NCI-H2107 treated with DMSO at 0.1 percent for 48 hours (cell line): ENCODE measurements at regions not wholly inside any gene's neighbourhood (a gene's known extent, or its start where the extent isn't known, plus 50 kb on each side); places are given as distances from the start of the nearest gene placed in this dataset.
"Not testable (repeated sequence)": the region's sequence is repeated elsewhere in the genome, so short reads cannot be mapped to it uniquely, and the experiment has no call there.

ENCODE experiments used
- DNase-seq: peaks from one replicate; lab custom pipeline; 2025; ENCODE audit not compliant: unreplicated experiment; lab: John Stamatoyannopoulos, UW

DNA sequence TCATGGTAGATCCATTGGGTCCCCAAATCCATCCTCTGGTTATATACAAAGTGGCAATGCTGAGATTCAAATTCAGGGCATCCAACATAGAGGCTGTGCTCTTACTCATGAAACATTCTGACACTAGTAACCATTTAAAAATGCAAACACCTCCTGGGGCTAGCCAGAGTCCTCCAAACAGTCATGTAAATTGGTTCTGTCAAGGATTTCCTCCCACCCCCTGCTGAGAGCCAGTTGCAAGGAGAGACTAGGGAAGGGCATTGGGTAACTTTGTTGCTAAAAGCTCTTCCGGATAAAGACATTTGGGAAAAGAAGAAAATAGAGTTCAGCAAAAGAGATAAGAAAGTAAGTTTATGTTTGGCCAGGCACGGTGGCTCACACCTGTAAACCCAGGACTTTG, 58.3 kb downstream of the ART5 start:
- not testable (repeated sequence) for DNase-seq

DNA sequence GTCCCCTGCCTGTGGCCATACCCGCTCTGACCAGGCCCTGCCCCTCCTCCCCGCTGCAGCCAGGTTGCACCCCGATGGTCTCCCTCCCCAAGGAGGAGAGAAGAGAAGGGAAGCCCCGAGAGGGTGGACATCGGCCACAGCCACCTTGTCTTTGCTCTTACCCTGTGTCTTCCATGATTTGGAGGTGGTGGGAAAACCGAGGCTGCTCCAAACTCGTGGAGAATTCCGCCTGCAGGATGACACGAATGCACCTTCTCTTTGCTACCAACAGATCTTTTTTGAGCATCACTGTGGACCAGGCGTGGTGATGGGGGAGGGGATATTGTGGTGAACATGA, 60.4 kb downstream of the ART5 start:
- DNase-seq, result not testable (repeated sequence)

GRCh38 chr11:3580487-3581388, 61.1 kb downstream of the ART5 start:
- not testable (repeated sequence) for DNase-seq

DNA sequence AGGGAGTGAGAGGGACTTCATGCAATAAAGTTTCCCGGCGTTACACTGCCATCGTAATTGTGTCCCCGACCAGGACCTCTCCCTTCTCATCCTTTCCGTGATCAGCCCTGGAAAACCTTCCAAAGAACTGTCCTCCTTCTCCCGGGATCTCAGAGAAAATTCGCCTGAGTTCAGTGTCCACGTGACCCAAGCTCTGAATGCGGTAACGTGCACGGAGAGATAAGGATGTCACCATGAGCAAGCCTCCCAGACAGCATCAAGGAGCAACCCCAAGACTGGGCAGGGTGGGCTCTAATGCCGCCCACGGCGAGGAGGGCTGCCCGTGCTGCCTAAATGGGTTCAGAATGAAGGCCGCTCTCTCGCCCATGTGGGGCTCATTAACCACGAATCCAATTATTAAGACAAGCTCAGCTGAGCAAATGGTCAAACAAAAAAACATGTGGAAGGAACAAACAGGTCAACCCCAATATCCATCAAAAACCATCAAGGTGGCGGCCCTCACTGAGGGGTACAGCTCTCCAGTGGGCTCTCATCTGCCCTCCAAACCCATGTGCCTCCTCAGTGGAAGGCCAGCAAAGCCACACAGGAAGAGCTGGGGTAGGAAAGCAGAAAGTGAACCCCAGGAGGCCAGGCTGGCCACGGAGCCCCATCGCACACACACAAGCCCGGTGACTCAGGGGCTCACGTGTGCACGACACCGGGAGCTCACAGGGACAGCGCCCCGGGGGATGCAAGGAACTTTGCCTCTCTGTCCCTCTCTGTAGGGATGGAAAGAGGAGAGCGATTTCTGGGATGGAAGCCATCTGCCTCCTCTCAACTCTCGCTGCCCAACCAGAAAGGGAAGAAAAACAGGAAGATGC, 62.0 kb downstream of the ART5 start:
- DNase-seq, result not testable (repeated sequence)

- DNase-seq, result not testable (repeated sequence)
Measured at GRCh38 chr11:3576066-3576604, 65.7 kb downstream of the ART5 start.

DNA sequence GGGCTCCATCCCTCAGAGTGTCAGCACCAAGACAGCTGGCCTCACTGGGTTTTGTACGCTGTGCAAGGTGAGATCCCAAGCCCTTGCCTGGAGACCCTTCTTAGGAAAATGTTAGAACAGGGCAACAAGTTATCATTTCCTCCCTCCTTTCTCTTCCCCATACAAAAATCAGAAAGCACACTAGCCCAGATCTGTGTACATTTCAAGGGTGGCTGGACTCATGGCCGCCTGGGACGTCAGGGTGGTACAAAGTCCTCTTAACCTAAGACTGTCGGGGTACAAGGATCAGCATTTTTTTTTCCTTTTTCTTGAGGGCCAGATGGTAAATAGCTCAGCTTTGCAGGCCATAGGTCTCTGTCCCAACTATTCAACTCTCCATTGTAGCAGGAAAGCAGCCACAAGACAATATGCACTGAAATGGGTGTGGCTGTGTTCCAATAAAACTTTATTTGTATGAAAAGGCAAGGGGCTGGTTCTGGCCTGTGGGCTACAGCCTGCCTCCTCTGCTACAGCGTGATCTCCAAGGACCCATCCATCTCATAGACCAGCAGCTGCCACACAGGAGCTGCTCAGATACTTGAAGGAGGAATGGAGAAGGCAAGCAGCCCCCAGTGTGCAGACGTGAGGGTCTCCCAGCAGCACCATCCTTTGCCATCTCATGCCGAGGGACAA, 68.7 kb downstream of the ART5 start:
- DNase-seq, result not testable (repeated sequence)

DNA sequence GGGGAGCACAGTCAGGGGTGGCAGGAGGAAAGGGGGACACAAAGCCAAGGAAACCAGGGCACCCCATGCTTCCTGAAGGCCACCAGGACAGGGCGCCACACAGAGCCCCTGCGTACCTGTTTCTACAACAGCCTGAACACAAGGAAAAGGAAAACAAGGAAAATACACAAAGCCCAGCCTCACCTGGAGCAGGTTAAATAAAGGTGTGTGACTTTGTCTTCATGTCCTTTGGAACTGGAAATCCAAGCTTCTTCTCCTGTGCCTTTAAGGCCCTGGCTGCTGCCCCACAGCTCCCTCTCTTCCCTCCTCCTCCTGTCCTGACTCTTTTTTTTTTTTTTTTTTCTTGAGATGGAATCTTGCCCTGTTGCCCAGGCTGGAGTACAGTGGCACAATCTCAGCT, 70.0 kb downstream of the ART5 start:
- DNase-seq, result not testable (repeated sequence)

DNA sequence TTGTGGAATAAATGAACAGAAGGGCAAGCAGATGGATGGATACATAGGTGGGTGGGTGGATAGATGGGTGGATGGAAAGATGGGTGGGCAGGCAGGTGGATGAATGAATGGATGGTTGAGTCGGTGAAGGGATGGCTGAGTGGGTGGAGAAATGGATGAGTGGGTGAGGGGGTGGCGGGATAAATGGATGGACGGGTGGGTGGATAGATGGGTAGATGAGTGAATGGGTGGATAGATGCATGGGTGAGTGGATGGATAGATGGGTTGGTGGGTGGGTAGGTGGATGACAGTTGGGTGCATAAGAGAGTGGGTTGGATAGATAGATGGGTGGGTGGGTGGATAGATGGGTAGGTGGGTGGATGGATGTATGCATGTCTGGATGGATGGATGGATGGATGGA, 76.0 kb downstream of the ART5 start:
- DNase-seq, result not testable (repeated sequence)

DNA sequence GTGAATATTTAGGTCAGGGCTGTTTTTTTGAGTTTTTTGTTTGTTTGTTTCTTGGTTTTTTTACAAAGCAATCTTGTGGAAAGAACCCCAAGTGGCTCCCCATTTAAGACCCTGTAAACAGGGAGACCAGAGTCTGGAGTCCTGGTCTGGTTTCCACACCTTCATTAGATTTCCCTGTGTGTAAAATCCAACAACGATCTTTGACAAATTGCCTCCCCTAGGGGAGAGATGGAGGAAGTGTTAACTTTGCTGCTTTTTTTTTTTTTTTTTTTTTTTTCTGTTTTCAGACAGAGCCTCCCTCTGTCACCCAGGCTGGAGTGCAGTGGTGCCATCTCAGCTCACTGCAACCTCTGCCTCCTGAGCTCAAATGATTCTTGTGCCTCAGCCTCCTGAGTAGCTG, 77.4 kb downstream of the ART5 start:
- DNase-seq, result not testable (repeated sequence)

DNA sequence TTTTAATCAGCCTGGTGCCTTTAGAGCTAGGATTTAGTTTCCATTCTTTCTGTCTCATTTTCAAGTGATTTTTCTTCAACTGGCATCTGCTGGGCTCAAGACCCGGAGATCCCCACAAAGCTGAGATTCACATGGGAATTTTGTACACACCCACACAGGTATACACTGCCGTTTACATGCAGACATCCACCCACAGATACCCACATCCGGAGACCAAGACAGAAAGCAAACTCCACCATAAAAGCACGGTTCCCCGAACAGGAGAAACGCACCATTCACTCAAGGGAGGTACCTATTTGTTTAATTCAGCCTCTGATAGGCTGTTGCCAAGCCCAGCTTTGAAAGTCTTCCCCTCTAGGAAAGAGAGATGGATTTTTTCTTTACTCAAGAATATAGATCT, 87.2 kb downstream of the ART5 start:
- DNase-seq, result not testable (repeated sequence)

- not testable (repeated sequence) for DNase-seq
Measured at GRCh38 chr11:3544990-3545389, 96.8 kb downstream of the ART5 start.

- DNase-seq, result not testable (repeated sequence)
Measured at GRCh38 chr11:3538220-3538619, 103.6 kb downstream of the ART5 start.

DNA sequence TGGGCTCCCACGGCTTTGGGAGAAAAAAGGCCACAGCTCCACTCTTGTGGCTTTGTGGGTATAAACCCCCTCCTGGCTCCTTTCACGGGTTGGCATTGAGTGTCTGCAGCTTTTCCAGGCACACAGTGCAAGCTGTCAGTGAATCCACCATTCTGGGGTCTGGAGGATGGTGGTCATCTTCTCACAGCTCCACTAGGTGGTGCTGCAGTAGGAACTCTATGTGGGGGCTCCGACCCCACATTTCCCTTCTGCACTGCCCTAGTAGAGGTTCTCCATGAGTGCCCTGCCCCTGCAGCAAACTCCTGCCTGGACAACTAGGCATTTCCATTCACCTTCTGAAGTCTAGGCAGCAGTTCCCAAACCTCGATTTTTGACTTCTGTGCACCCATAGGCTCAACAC, 104.5 kb downstream of the ART5 start:
- DNase-seq, result not testable (repeated sequence)

GRCh38 chr11:3532958-3533357, 108.8 kb downstream of the ART5 start:
- DNase-seq, result not testable (repeated sequence)

- not testable (repeated sequence) for DNase-seq
Measured at GRCh38 chr11:3531280-3531679, 110.5 kb downstream of the ART5 start.

DNA sequence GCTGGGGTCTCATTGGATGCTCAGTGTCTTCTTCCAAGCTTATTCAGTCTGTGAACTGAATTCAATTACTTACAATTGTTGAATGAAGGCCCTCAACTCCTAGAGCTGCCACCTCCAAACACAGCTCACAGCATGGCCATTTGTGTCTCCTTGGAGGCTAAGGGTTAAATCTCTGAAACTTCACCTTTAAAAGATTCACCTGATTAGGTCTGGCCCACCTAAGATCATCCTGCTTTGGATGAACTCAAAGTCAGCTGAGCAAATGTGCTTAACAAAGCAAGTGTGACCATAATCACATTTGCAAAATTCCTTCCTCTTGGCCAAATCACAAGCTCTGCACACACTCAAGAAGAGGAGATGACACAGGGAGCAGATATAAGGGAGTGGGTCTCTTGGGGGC, 118.2 kb downstream of the ART5 start:
- not testable (repeated sequence) for DNase-seq

- DNase-seq, result not testable (repeated sequence)
Measured at GRCh38 chr11:3520905-3521304, 120.9 kb downstream of the ART5 start.

- DNase-seq, result not testable (repeated sequence)
Measured at GRCh38 chr11:3519841-3520240, 122.0 kb downstream of the ART5 start.

DNA sequence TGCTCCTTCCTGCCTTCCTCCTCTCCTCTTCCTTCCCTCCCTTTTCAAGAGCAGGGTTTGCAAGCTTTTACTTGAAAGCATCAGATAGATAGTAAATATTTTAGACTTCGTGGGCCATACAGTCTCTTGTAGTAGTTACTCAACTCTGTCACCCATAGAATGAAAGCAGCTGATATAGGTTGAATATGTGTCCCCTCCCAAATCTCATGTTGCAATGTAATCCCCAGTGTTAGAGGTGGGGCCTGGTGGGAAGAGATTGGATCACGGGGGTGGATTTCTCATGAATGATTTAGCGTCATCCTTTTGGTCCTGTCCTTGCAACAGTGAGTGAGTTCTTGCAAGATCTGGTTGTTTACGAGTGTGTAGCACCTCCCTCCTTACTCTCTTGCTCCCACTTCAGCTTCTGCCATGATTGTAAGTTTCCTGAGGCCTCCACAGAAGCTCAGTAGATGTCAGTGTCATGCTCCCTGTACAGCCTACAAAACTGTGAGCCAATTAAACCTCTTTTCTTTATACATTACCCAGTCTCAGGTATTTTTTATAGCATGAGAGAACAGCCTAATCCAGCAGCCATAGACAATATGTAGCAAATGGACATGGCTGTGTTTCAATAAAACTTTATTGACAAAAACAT, 124.7 kb downstream of the ART5 start:
- DNase-seq, result not testable (repeated sequence)

DNA sequence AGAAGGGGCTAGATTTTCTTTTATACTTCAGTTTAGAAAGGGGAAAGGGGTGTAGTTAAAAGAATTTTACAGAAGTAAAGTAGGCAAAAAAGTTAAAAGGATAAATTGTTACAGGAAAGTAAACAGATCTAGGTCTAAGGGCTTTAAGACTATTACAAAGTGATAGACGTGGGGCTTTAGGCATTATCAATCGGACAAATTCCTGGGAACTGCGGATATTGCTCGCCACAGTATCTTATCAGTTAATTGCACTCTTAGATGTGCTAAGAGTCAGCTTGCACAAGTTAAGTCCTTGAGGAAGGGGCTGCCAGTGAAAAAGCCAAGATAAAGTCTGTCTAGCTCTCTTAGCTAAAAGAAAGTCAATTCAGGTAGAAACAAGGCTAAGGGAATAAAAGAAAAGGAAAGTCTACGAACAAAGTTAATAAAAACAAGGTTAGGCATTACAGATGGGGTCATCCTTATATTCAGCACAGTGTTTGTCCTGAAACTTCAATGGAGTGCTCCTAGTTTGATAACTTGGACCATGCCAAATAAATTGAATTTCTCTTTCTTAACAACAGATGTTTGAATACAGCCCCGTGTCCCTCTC, 125.4 kb downstream of the ART5 start:
- DNase-seq, result not testable (repeated sequence)
